ENCODE measurements at regions not wholly inside any gene's neighbourhood (a gene's known extent, or its start where the extent isn't known, plus 50 kb on each side); places are given as distances from the start of the nearest gene placed in this dataset.
A peak's percentile ranks its signal among the peaks of the same experiment; 100 is the strongest.

GRCh38 chr1:71267220-71267619 is 186.4 kb upstream of the ZRANB2 start:
- DNase-seq = no peak

DNA sequence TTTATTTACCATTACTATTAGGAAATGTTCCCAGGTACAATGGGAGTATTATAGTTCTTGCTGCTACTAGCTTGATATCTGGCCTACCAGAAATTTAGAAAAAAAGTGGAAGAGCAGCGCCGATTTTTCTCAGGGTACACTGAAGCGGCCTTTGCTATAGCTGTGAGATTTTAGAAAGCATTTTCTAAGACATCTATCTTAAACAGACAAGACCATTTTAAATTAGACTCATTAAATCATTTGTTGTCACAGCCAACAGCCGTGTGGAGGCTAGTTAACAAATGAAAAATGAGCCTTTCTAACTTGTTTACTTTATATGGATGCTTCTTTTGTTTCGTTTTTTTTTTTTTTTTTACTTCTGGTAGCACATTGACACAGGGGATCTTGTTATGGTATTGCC is 183.2 kb upstream of the ZRANB2 start:
- no peak for DNase-seq

- no peak for DNase-seq
These were observed 182.1 kb upstream of the ZRANB2 start for GRCh38 chr1:71262970-71263369.

- no peak for DNase-seq
These were observed 172.1 kb upstream of the ZRANB2 start for GRCh38 chr1:71252900-71253299.

DNA sequence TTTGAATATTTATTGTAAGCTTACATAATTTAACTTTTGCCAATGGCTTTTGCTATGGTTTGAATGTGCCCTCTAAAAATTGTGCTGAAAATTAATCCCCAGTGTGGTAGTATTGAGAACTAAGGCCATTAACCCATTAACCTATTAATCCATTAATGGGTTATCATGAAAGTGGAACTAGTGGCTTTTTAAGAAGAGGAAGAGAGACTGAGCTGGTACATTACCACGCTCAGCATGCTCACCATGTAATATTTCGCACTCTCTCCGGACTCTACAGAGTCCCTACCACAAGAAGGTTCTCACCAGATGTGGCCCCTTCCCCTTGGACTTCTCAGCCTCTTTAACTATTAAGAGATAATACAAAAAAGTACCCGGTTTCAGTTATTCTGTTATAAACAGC is 164.4 kb upstream of the ZRANB2 start:
- DNase-seq = no peak

DNA sequence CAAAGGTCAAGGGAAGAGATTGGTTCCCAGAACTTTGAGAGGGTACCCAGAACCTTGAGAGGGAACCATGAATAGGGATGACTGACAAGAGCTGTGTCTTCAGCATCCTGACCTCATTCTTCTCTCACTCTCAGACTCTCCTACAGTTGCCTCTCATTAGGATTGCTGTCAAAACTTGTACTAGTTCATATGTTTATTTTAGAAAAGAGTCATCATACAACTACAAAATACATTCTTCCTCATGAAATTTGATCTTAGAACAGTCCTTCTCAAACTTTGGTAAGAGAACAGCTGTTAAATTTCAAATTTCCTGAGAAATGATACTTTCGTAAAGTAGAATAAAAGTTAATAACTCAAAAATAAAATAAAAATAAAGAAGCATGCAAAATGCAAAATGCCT is 161.4 kb upstream of the ZRANB2 start:
- DNase-seq = no peak

- no peak for DNase-seq
These were observed 159.8 kb upstream of the ZRANB2 start for GRCh38 chr1:71240656-71241055.

DNA sequence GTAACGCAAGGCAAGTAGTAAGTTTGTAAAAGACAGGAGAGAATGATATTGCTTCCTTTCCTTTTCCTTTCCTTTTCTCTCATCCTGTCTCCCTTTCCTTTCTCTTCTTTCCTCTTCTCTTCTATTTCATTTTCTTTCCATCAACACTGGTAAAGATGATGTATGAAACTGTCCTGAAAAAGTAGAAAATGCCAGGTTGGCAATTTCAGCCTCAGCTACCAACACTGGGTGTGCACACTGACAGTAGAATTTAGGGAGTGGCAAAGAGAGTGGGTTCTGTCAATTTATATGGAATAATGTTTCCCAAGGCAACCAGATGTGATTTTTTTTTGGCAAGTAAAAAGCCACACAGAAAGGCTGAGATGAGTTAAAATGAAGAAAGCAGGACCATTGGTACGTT is 155.7 kb upstream of the ZRANB2 start:
- DNase-seq = no peak

- DNase-seq = no peak
These were observed 152.8 kb upstream of the ZRANB2 start for GRCh38 chr1:71233645-71234044.

DNA sequence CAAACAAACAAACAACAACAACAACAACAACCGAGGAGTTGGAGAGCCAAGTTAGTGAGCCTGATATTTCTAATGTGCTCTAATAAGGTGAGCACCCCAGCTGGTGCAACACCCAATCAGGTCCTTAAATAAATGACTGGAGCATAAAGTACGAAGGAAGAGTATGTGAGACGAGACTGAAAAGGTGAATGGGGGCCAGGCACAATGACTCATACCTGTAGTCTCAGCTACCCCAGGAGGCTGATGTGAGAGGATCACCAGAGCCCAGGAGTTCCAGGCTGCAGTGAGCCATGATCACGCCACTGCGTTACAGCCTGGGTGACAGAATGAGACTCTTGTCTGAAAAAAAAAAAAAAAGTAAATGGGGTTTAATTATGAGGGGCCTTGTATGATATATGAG is 152.0 kb upstream of the ZRANB2 start:
- no peak for DNase-seq

- DNase-seq = no peak
These were observed 151.4 kb upstream of the ZRANB2 start for GRCh38 chr1:71232166-71232763.

DNA sequence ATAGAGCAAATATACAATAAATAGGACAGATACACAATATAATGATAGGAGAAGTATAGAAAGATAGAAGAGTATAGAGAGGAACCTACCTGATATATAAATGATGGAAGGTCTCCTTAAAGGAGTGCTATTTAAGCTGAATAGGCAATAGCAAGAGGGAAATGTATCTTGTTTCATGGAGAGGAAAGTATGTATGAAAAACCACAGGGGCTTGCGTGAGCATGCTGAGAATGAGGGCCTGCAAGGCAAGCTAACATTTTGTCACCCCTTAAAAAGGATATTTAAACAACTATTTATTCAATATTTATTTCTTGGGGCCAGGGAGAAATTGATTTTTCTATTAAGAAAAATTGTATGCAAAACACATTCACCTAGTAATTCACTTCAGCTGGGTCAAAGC is 150.9 kb upstream of the ZRANB2 start:
- DNase-seq = no peak

DNA sequence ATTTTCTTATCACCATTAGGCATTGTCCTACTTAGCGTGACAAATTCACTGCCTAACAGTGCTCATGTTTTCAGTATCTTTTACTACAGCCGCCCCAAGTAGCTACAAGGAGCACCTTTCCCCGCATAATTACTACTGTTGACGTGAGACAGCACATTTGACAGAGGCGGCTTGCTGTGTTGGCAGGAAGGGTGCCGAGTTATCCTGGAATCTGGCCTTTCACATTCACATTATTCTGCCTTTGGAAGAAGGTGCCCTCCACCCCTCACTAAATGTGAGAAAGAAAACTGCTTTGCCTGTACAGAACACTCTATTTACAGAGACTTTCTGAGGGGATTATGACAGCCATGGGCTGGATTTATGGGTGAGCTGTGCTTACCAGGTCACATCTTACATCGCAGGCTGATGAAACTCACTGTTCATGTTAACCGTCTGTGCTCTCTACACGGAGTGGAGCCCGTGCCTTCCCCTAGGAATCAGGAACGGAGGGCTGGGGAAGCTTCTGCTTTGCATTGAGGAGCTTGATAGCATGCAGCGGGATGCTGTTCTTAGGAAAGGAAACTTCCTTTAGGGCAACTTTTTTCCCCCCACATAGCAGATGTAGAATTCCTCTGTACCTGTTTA is 148.0 kb upstream of the ZRANB2 start:
- no peak for DNase-seq

GRCh38 chr1:71228241-71228640 is 147.4 kb upstream of the ZRANB2 start:
- DNase-seq = no peak

GRCh38 chr1:71224741-71225377 is 144.0 kb upstream of the ZRANB2 start:
- no peak for DNase-seq

- DNase-seq = no peak
These were observed 143.0 kb upstream of the ZRANB2 start for GRCh38 chr1:71223641-71224340.

- no peak for DNase-seq
These were observed 141.8 kb upstream of the ZRANB2 start for GRCh38 chr1:71222668-71223067.

DNA sequence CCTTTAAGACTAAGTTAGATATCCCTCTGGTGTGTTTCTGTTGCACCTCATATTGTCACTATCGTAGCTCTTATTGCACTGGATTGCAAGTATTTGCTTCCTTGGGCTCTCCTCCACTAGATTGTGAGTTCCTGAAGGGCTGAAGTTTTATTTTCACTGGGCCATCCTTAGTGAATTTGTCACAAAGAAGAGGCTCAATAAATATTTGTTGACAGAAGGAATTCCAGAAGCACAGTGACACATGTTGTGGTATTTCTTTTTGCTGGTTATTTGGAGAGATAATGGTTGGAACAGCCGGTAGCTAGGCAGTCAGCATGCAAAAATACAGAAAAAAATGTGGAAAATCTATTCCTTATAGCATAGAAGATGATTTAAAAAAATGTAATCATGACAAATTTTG is 129.9 kb upstream of the ZRANB2 start:
- no peak for DNase-seq

- no peak for DNase-seq
These were observed 122.4 kb upstream of the ZRANB2 start for GRCh38 chr1:71203241-71203640.

- DNase-seq = no peak
These were observed 119.7 kb upstream of the ZRANB2 start for GRCh38 chr1:71200503-71200902.

GRCh38 chr1:71196685-71197084 is 115.8 kb upstream of the ZRANB2 start:
- peak in 1 of 51 donors; percentile 27 for DNase-seq

DNA sequence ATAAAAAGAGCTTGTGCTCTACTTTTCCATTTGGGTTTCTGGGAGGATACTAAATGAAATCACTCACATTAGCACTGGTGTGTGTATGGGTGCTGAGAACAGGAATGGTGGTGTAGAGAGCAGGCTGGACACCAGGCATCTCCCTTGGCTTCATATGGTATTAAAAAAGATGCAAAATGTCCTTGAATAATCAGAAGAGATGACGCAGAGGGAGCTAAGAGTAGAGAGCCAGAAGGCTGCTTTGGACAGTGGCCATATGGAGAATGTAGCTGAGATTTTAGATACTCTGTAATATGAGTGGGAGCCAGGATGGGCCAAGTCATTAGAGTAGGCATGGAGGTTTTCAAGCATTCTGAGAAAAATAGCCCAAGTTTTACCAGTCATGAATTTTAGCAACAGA is 112.3 kb upstream of the ZRANB2 start:
- peak in 1 of 51 donors; percentile 3 for DNase-seq

- no peak for DNase-seq
These were observed 110.7 kb upstream of the ZRANB2 start for GRCh38 chr1:71191520-71191919.

Measured in hypothalamus (tissue), 51 donors.